ENCODE measurements at regions not wholly inside any gene's neighbourhood (a gene's known extent, or its start where the extent isn't known, plus 50 kb on each side); places are given as distances from the start of the nearest gene placed in this dataset.
"Not testable (repeated sequence)": the region's sequence is repeated elsewhere in the genome, so short reads cannot be mapped to it uniquely, and the experiment has no call there.

- no peak for DNase-seq
These were observed 498.6 kb downstream of the EBF1 start for GRCh38 chr5:158601118-158601517.

DNA sequence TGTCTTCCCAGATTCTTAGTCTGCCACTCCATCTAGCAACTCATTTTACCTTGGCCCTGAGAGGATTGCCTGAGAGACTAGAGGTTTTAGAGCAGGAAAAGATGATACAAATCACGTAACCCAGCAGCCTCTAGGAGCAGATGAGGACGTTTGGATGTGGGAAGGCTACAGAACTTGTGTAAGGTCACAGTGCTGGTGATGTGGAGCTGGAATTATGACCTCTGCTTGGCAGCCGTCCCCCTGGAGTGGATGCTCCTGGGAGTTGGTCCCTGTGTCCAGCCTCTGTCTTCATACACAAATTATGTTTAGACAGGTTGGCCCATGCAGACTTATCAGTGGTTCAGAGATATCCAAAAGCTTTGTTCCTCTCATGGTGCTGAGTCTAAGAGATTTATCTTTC is 499.0 kb downstream of the EBF1 start:
- no peak for DNase-seq

- no peak for DNase-seq
These were observed 500.6 kb downstream of the EBF1 start for GRCh38 chr5:158599157-158599556.

DNA sequence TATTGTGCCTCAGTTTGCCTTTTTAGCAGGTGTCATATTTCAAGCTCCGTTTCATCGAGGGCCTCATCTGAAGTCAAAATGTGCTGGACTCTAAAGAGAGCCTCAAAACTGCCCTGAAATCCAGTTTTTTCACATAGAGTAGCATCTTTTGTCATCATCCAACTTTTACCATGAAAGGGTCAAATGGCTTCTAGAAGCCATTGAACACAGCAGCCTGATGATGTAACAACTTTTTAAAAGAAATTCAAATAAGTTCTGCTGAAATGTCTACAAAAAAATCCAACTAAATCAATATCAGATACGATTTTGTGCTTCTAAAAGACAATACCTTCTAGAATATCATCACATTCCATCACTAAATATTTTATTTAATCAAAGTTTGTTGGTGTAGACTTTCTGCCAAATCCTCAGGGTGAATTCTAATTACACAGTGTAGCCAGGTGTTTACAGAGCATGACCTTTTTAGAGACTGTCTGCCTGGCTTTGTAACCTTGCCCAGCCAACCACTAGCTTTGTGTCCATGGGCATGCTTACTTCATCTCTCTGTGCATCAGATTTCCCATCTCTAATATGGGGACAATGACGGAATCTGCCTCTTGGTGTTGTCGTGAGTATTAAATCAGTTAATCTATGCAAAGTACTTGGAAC is 505.0 kb downstream of the EBF1 start:
- no peak for DNase-seq

DNA sequence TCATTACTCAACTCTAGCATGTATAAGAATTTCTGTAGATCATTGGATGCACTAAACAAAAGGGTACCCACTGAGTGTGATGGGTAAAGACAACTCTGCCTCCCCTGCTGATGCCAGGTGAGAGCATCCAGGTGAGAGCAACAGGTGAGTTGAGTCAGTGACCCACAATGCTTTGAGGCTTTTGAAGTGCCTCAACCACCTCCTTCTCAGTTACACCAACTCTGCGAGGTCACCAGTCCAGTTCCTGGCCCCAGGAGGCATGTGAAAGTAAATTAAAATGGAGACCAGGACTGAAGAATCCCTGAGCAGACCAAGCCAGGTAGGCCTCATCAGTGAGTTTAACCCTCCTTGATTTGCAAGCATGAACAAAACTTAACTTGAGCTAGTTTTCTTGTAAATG is 505.8 kb downstream of the EBF1 start:
- no peak for DNase-seq

DNA sequence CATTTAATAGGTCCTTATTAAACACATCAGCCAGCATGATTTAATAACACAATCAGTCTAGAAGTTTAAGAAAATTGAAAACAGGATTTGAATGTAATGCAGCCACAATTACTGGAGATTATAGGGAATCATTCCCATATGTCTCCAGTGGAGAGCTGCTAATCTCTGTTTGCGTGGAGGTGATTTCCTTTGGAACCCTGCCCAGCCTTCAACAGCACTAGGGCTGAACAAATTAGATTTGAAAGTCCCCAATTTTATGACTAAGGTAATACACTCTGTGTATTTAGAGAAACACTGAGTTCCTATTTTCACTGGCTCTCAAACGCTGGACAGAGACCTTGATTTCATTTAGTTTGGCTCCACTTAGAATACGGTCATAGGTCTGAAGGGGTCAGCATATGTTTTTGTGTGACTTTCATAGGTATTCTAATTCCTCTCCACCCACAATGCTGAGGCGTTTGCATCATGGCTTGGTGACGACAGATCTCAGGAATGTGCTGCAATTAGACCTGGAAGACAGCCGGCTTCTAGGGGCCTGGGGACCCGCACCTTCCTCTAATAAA is 508.3 kb downstream of the EBF1 start:
- DNase-seq, result peak; percentile 15

GRCh38 chr5:158590746-158591300 is 508.9 kb downstream of the EBF1 start:
- no peak for DNase-seq

- no peak for DNase-seq
These were observed 509.8 kb downstream of the EBF1 start for GRCh38 chr5:158589939-158590338.

- no peak for DNase-seq
These were observed 511.1 kb downstream of the EBF1 start for GRCh38 chr5:158588617-158589016.

- no peak for DNase-seq
These were observed 513.7 kb downstream of the EBF1 start for GRCh38 chr5:158586054-158586453.

DNA sequence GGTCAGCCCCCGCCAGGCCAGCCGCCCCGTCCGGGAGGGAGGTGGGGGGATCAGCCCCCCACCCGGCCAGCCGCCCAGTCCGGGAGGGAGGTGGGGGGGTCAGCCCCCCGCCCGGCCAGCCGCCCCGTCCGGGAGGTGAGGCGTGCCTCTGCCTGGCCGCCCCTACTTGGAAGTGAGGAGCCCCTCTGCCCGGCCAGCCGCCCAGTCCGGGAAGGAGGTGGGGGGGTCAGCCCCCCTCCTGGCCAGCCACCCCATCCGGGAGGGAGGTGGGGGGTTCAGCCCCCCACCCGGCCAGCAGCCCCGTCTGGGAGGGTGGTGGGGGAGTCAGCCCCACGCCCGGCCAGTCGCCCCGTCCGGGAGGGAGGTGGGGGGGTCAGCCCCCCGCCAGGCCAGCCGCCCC is 517.0 kb downstream of the EBF1 start:
- DNase-seq, result not testable (repeated sequence)

DNA sequence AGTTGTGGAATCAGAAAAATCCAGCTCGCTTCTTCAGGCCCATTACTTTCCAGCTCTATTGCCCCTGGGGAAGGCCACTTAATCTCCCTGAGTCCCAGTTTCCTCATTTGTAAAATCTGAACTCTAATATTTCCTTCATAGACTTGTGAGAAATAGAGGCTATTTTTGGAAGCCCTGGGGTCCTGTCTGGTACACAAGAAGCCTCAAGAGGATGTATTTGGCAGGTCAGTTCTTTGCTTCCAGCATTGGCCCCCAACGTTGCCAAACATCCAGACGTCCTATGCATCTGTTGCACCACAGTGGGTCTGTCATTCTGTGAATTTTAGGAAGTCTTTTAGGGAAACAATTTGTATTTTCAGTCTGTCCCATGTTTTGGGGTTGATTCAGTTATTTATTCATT is 525.9 kb downstream of the EBF1 start:
- no peak for DNase-seq

GRCh38 chr5:158570502-158570901 is 529.2 kb downstream of the EBF1 start:
- DNase-seq, result no peak

DNA sequence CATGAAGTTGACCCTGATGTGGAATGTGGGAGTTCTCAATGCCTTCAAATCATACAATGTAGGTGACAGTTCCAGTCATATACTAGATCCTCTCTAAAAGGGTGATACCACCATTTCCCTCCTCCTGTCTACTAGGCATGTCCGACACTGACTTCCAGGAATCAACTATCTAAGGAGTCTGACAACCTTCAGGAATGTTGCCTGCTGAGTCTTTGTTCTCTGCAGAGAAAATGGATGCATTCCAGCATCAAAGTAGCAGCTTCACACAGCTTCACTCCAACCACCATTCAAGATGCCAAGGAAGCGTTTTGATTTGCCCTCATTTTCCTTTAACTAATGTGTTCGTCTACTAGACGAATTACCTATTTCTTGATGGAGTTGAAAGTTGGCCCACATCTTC is 530.2 kb downstream of the EBF1 start:
- no peak for DNase-seq

GRCh38 chr5:158565017-158565789 is 534.5 kb downstream of the EBF1 start:
- no peak for DNase-seq

- no peak for DNase-seq
These were observed 535.8 kb downstream of the EBF1 start for GRCh38 chr5:158563760-158564390.

GRCh38 chr5:158561562-158562190 is 538.0 kb downstream of the EBF1 start:
- DNase-seq, result no peak

GRCh38 chr5:158560170-158560569 is 539.5 kb downstream of the EBF1 start:
- peak; percentile 25 for DNase-seq

GRCh38 chr5:158559643-158560042 is 540.1 kb downstream of the EBF1 start:
- no peak for DNase-seq

GRCh38 chr5:158559066-158559465 is 540.6 kb downstream of the EBF1 start:
- DNase-seq, result no peak

DNA sequence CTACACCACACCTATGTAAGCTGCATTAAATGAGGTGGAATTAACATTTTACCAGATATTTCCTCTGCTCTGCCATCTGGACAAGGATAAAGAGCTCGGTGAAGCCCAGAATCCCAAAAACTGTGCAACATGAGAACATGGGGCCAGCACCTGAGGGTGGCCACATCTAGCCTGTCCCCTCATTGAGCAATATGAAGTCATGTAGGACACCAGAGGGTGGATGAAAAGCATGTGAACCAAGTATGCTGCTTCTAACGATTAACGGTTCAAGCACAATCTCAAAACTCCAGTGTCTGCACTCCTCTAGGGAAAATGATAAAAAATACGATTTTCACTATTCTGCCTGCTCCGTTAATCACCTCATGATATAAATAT is 545.8 kb downstream of the EBF1 start:
- no peak for DNase-seq

DNA sequence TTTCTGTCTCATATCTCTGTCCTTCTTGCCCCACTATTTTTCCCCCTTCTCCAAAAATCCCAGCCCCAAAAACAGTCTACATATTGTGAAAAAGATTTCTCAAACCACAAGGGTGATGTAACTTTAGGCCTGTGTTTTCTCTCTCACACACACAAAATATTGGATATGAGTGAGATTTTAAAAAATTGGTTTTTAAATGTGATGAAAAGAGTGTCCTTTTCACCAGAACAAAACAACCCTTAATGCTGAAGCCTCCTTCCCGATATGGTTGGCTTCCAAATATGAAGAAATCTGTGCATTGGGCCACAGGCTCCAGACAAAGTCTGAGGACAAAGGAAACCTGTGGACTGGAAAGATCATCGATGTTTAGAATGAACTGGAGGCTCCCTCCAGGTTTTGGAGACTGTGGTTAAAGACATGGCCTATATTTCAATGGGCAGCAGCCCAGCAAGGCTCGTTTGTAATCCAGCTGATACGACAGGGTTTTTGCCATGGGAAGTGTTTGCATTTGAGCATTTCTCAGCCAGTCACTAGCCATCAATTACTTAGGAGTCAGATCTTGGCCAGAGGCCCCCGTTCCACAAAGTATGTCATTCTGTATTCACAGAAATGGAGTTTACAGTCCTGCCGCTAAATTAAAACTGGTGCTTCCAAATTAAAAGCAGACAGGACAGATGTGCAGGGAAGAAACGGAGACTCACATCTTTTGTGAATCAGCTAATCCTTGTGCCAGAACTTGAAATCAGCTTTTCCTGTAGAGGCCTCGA is 546.3 kb downstream of the EBF1 start:
- DNase-seq, result no peak
